Tongue (tissue), 1 donor: ENCODE measurements at regions not wholly inside any gene's neighbourhood (a gene's known extent, or its start where the extent isn't known, plus 50 kb on each side); places are given as distances from the start of the nearest gene placed in this dataset.

ENCODE experiments used
- DNase-seq: peaks from one replicate; pipeline ENCODE4 v3.0.0-alpha.2; 2015

- DNase-seq: no peak
Observed at GRCh38 chr12:107474099-107474498, 211.5 kb upstream of the PWP1 start.

DNA sequence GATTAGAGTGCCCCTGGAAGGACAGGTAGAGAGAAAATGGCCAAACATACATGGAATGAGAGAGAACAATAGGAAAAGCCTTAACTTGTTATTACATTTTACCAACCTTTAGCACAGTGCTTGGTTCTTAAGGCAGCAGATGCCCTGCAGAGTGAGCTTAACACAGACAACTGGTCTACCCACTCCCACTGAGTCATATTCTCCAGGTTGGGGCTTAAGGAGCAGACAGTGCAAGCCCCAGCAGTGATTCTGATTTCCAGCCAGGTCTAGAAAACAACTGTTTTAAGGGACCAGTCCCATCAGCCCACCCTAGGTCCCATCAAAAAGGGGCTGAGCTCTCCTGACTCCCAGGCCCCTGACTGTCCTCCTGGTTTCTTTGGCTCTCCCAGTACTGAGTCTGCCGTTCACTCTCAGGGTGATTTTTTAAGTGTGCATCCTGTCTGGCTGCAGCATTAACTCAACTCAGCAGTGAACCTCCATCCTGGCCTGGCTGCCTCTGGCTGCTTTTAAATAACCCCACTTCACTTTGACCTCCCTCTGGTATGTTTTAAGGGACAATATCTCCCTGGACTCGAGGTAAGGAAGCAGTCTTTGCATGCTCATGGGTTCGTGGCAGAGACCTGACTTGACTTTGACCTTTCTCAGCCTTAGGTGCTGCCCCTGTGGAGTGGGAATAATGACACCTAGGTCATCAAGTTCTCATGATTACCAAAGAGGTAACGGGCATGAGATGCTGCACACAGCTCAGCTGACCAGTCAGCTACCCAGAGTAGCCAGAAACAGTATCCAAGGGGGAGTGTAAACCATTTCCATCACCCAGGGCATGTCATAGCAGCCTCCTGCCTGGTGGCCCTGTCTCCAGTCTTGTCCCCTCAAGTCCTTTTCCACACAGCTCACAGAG, 210.7 kb upstream of the PWP1 start:
- no peak for DNase-seq

GRCh38 chr12:107475900-107476299, 209.7 kb upstream of the PWP1 start:
- DNase-seq: no peak

- no peak for DNase-seq
Observed at GRCh38 chr12:107477018-107477417, 208.6 kb upstream of the PWP1 start.

DNA sequence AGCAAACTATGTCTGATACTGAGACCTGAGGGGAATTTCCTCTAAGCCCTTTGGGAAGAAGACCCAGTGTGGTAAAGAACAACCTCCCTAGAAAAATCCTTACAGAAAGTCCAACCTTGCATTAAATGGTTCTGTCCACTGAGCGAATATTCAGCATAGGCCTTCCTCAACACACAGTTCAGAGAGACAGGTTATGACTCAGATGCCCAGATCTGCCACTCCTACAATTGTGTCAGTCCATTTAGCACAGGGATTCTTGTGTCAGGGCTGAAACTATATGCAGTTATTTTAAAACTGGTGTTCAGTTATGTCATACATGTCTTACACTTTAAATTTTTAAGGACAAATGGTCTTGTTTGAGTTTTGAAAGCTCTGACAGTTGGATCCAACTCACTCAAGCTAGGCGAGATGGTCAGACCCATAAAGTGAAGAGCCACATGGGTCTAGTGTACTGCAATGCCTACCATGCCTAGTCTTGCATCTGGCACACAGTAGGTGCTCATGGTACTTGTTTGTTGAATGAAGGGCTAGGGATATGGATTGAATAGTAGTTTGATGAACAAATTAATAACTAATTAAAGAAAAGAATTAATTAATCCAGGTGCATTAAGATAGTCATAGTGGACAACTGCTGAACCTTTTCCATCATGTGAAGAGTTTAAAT, 207.5 kb upstream of the PWP1 start:
- no peak for DNase-seq

DNA sequence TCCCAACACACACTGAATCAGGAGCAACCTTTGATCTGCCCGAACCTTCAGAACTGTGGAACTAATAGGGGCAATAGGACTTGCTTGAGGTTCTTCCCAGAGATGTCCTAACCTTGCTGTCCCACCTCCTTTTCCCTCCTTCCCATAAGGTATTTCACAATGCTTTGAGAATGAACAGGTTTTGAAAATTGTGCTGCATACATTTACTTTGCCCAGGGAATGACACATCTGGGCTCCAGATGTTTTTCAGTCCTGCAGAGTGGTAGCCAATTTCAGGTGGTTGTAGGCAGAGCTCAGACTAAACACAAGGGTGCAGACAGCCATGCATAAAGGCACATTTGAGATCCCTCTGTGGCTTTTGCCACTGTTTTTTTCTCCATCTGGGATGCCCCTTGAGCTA, 206.7 kb upstream of the PWP1 start:
- peak; percentile 55 for DNase-seq

GRCh38 chr12:107480836-107481608, 204.6 kb upstream of the PWP1 start:
- no peak for DNase-seq

DNA sequence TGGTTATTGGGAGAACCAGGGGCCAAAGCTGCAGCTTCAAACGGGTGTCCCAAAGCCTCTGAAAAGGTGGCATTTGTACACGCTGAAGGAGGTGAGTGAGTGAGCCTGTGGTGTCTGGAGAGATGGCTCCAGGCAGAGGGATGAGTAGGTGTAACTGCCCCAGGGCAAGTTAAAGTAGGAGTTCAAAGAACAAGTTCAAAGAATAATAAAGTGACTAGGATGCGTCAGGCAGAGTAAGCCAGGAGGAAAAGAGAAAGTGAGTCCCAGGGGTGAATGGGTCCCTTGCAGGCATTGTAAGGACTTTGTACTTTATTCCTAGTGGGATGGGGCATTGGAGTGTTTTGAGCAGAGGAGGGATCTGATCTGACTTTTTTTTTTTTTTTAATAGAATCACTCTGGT, 201.4 kb upstream of the PWP1 start:
- no peak for DNase-seq

GRCh38 chr12:107484941-107485340, 200.7 kb upstream of the PWP1 start:
- no peak for DNase-seq

DNA sequence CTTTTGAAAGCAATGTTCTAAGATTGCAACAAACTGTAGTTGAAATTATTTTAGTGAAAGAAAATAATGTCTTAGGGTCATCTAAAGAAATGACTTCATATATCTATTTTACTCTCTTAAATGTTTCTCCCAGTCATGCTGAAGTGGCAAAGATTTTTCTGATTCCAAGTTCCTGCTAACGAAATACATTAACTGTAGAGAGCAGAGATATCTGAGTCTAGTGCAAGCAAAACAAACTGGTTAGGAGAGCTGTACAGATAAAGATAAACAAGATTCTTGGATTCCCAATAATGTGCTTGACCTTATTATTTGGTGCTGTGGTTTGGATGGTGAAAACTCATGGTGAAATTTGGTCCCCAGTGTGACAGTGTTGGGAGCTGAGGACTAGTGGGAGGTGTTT, 199.9 kb upstream of the PWP1 start:
- no peak for DNase-seq

DNA sequence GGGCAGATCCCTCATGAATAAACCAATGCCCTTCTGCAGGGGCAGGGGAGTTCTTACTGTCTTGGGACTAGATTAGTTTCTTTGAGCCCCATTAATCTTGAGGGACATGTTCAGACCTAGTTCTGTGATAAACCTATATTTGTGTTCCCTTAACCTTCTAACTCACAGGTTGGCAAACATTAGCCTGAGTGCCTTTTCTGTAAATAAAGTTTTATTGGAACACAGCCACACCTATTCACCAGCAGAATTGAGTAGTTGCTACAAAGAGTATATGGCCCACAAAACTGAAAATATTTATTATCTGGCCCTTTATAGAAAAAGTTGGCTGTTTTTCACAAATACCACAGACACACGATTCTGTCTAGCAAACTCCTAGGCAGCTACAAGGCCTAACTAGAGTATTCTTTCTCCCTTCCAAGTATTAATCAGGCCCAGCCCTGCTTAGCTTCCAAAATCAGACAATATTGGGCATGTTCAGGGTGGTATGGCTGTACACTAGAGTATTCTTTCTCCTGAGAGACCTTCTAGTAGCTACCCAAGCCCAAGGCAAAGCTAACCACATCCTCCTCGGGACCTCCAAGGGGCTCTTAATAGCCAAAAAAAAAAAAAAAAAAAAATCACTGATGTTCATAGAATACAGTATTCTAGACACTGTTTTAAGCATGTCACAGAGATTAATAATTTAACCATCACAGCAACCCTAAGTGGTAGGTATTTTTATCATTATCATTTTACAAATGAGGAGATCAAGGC, 199.3 kb upstream of the PWP1 start:
- DNase-seq: no peak

GRCh38 chr12:107487011-107487680, 198.5 kb upstream of the PWP1 start:
- DNase-seq: no peak

- DNase-seq: no peak
Observed at GRCh38 chr12:107488666-107489065, 196.9 kb upstream of the PWP1 start.

DNA sequence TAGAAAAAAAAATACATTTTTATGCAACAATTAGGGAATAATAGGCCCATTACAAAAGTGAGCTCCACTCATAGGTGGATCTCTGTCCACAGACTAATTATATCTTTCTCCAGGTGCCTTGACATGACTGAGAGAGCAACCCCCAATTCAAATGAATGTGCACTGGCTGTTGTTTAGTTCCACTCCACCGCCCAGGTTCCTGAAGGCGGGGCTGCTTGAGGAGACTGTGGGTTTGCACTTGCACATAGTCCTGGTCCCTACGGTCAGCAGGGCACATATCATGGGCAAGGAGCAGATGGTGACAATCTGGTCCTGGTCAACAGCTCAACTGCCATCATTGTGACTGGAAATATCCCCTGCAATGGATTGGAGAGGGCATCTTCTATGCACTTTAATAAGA, 195.6 kb upstream of the PWP1 start:
- DNase-seq: no peak

GRCh38 chr12:107491856-107492255, 193.7 kb upstream of the PWP1 start:
- no peak for DNase-seq

GRCh38 chr12:107492393-107493134, 193.0 kb upstream of the PWP1 start:
- DNase-seq: no peak

DNA sequence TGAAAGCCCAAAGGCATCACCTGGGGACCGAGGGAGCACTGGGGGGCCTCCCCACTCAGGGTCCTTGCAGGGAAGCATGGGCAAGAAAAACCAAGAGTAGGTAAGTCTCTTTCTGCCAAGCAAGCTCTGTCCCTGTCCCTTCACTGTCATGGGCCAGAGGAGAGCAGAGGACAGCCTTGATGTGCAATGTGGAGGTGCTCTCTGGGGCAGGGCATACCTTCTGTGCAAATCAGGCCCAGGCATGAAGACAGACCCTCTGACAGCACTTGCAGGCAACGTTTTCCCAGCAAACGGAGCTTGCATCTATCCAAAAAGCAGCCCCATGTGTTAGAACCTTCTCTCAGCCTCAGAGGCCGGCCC, 192.5 kb upstream of the PWP1 start:
- no peak for DNase-seq

- no peak for DNase-seq
Observed at GRCh38 chr12:107493666-107494065, 191.9 kb upstream of the PWP1 start.

DNA sequence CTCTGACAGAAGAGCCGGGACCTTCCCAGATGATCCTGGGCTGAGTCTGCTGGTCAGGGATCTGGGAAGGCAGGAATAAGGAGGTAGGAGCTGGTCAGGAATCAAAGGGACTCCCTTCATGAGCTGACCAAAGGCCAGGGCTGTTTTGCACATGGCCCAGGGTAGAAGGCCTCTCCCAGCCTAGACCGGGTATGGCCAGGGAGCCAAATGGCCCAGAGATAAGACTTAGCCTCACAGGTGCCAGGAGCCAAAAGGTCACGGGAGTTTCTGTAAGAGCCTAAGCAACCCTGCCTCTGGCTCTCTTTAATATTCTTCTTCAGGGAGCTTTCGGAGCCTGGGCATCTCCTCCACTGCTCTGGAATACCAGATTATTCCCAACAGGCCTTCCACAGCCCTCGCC, 191.3 kb upstream of the PWP1 start:
- no peak for DNase-seq

DNA sequence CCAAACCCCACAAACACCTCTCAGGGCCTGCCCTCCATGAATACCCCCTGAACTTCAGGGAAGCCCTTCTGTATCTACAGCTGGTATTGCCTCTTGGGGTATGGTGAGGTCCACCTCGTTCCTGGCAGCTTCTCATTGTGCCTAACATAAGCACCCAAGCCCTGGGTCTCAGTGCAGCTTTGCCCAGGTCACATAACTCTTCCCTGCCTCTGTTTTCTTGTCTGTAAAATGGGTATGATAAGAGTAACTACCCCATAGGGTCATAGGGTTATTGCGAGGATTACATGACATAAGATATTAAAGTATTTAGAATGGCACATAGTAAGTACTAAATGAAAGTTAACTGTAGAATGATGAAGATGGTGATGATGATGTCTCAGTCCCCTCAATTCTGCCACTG, 190.0 kb upstream of the PWP1 start:
- DNase-seq: no peak

- no peak for DNase-seq
Observed at GRCh38 chr12:107497231-107497630, 188.4 kb upstream of the PWP1 start.
